ENCODE measurements at regions not wholly inside any gene's neighbourhood (a gene's known extent, or its start where the extent isn't known, plus 50 kb on each side); places are given as distances from the start of the nearest gene placed in this dataset.
"Not testable (repeated sequence)": the region's sequence is repeated elsewhere in the genome, so short reads cannot be mapped to it uniquely, and the experiment has no call there.

DNA sequence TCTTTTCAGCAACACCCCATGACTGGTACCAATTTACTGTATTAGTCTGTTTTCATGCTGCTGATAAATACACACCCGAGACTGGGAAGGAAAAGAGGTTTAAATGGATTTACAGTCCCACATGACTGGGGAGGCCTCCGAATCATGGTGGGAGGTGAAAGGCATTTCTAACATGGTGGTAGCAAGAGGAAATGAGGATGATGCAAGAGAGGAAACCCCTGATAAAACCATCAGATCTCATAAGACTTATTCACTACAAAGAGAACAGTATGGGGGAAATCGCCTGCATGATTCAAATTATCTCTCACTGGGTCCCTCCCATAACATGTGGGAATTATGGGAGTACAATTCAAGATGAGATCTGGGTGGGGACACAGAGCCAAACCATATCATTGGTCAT lies 393.6 kb downstream of the PTPRC start:
- CTCF ChIA-PET; DNase-seq (ENCODE audit: low read depth, low spot score); BruUV-seq (replicated peaks); intact Hi-C loops (cut with micrococcal nuclease; ENCODE audit: unreplicated experiment); POLR2A ChIA-PET; H3K36me3 ChIP-seq (ENCODE audit: control insufficient read depth, insufficient read depth, low read length); ATAC-seq; H3K27me3 ChIP-seq (ENCODE audit: control insufficient read depth, insufficient read depth, low read length); H3K4me3 ChIP-seq (ENCODE audit: low read depth in 2 of 2, low read length in 2 of 2); H3K27ac ChIP-seq (ENCODE audit: low read length); H3K4me1 ChIP-seq (ENCODE audit: control insufficient read depth, insufficient read depth, low read length); in situ Hi-C loops (cut with HindIII; ENCODE audit: low pct_unique_long_range_greater_than_20kb, low sequenced_read_pairs); H3K9me3 ChIP-seq (ENCODE audit: control insufficient read depth, insufficient read depth, low read depth, low read length): not testable (repeated sequence)

GRCh38 chr1:199033661-199034060 lies 394.8 kb downstream of the PTPRC start:
- ATAC-seq, result no peak
- Histone ChIP-seq H3K27me3 (ENCODE audit: control insufficient read depth, insufficient read depth, low read length) (no peaks in the 10 kb centered on the region), H3K4me1 (ENCODE audit: control insufficient read depth, insufficient read depth, low read length) (no peaks in the 10 kb centered on the region), H3K4me3 (ENCODE audit: low read depth in 2 of 2, low read length in 2 of 2) (no peak overlapping the region), H3K9me3 (ENCODE audit: control insufficient read depth, insufficient read depth, low read depth, low read length) (no peaks in the 10 kb centered on the region), H3K36me3 (ENCODE audit: control insufficient read depth, insufficient read depth, low read length) (no peaks in the 10 kb centered on the region), H3K27ac (ENCODE audit: low read length) (no peak overlapping the region)
- intact Hi-C loops (cut with micrococcal nuclease; ENCODE audit: unreplicated experiment) (no loop called here), in situ Hi-C loops (cut with HindIII; ENCODE audit: low pct_unique_long_range_greater_than_20kb, low sequenced_read_pairs) (no loop called here)
- no peak for DNase-seq (ENCODE audit: low read depth, low spot score)
- no TSS peak for BruUV-seq (replicated peaks)
- TF ChIP-seq POLR2AphosphoS5 (IDR thresholded peaks at IDR 0.05; ENCODE audit: low read depth, low read length) (no peak), REST (IDR thresholded peaks at IDR 0.05; ENCODE audit: insufficient read depth in 1 of 2, low read depth in 2 of 2, low read length in 1 of 2) (no peak)
- TF ChIP-seq, protein P1, sequence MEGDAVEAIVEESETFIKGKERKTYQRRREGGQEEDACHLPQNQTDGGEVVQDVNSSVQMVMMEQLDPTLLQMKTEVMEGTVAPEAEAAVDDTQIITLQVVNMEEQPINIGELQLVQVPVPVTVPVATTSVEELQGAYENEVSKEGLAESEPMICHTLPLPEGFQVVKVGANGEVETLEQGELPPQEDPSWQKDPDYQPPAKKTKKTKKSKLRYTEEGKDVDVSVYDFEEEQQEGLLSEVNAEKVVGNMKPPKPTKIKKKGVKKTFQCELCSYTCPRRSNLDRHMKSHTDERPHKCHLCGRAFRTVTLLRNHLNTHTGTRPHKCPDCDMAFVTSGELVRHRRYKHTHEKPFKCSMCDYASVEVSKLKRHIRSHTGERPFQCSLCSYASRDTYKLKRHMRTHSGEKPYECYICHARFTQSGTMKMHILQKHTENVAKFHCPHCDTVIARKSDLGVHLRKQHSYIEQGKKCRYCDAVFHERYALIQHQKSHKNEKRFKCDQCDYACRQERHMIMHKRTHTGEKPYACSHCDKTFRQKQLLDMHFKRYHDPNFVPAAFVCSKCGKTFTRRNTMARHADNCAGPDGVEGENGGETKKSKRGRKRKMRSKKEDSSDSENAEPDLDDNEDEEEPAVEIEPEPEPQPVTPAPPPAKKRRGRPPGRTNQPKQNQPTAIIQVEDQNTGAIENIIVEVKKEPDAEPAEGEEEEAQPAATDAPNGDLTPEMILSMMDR (IDR thresholded peaks at IDR 0.05), result no peak
- ChIA-PET POLR2A (no interaction called here), CTCF (no interaction called here)

GRCh38 chr1:199038156-199038555 lies 399.3 kb downstream of the PTPRC start:
- H3K4me3 ChIP-seq (ENCODE audit: low read depth in 2 of 2, low read length in 2 of 2), result no peak overlapping the region
- DNase-seq (ENCODE audit: low read depth, low spot score), result no peak
- no peaks in the 10 kb centered on the region for H3K4me1 ChIP-seq (ENCODE audit: control insufficient read depth, insufficient read depth, low read length)
- H3K27me3 ChIP-seq (ENCODE audit: control insufficient read depth, insufficient read depth, low read length), result no peaks in the 10 kb centered on the region
- in situ Hi-C loops (cut with HindIII; ENCODE audit: low pct_unique_long_range_greater_than_20kb, low sequenced_read_pairs) (no loop called here), intact Hi-C loops (cut with micrococcal nuclease; ENCODE audit: unreplicated experiment) (no loop called here)
- no peaks in the 10 kb centered on the region for H3K36me3 ChIP-seq (ENCODE audit: control insufficient read depth, insufficient read depth, low read length)
- no TSS peak for BruUV-seq (replicated peaks)
- POLR2A ChIA-PET, result no interaction called here
- no peaks in the 10 kb centered on the region for H3K9me3 ChIP-seq (ENCODE audit: control insufficient read depth, insufficient read depth, low read depth, low read length)
- H3K27ac ChIP-seq (ENCODE audit: low read length), result no peak overlapping the region
- CTCF ChIA-PET, result no interaction called here
- TF ChIP-seq REST (IDR thresholded peaks at IDR 0.05; ENCODE audit: insufficient read depth in 1 of 2, low read depth in 2 of 2, low read length in 1 of 2) (no peak), TCF7L2 (IDR thresholded peaks at IDR 0.05; ENCODE audit: low read depth, low read length) (no peak), SIN3A (IDR thresholded peaks at IDR 0.05; ENCODE audit: borderline replicate concordance, insufficient read depth, low read depth, low read length) (no peak), POLR2AphosphoS5 (IDR thresholded peaks at IDR 0.05; ENCODE audit: low read depth, low read length) (no peak)
- TF ChIP-seq, protein P1 (IDR thresholded peaks at IDR 0.05), result no peak
- no peak for ATAC-seq
